ENCODE measurements at regions not wholly inside any gene's neighbourhood (a gene's known extent, or its start where the extent isn't known, plus 50 kb on each side); places are given as distances from the start of the nearest gene placed in this dataset.

DNA sequence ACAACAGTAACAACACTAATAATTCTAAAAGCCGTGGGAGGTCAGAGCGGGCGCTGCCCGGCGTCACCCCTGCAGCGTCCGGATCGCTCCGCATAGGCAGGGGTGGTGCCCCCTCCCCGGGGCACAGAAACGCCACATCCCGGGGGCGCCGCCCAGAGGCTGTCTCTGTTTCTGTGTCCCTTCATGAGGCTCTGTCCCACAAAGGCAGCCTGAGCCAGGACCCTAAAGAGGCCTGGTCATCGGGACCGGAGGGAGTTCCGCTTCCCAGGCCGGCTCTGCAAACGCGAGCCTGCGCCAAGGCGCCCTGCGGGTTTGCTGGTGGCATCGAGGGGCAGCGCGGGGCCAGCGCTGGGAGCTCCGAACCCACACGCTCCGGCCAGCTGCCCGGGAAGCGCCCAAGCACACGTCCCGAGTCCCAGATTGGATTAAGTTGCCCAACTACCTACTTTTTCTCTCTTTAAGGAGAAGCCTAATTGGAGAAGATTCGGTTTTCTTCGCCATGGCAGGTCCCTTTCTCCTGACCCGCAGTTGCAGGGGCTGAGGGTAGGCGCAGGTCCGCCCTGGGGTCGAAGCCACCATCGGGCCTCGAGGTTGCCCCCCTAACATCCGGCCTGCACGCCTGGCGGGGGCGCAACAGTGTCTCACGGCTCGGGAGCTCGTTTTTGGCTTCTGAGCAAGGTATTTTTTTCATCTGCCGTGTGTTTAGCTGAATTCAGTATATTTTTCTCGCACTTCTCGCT is 421.7 kb downstream of the VRK1 start:
- ATAC-seq = no peak
- intact Hi-C loops (cut with DNase I) = no loop called here
- no peak for DNase-seq (ENCODE audit: missing footprints)

DNA sequence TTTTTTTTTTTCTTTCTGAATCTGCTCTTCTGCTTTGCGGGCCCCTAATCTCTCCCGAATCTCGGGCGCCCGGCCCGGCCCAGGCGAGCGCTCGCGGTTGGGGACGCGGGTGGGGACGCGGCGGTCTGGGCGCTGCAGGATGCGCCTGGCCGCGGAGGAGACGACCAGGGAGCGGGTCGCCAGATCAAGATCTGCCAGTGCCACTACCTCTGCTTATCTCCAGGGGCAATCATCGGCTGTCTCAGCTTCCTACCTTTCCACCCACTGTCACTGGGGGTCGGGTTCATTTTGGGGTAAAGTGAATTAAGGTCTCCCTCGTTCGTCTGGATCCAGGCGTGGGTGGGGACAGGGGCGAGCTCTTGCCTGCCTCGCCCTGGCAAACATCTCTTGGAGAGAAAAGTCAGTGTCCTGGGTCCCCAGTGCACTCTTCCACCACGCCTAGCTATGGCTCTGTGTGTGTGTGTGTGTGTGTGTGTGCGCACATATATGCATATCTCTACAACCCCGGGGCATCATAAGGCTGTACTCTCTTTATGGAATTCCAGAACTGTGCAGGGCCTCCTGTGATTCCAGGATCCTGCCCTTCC is 422.3 kb downstream of the VRK1 start:
- DNase-seq (ENCODE audit: missing footprints) = no peak

GRCh38 chr14:97221572-97222285 is 424.5 kb downstream of the VRK1 start:
- intact Hi-C loops (cut with DNase I) = no loop called here

More for the DNA sequence above, 422.3 kb downstream of the VRK1 start:
- no peak for ATAC-seq
- intact Hi-C loops (cut with DNase I) = no loop called here

GRCh38 chr14:97224016-97224415 is 426.8 kb downstream of the VRK1 start:
- DNase-seq (ENCODE audit: missing footprints) = no peak
- ATAC-seq = no peak
- intact Hi-C loops (cut with DNase I) = no loop called here

More at GRCh38 chr14:97221572-97222285, 424.5 kb downstream of the VRK1 start:
- no peak for DNase-seq (ENCODE audit: missing footprints)
- ATAC-seq = no peak

GRCh38 chr14:97230051-97230450 is 432.9 kb downstream of the VRK1 start:
- intact Hi-C loops (cut with DNase I) = no loop called here
- DNase-seq (ENCODE audit: missing footprints) (no peak), ATAC-seq (no peak)

GRCh38 chr14:97233319-97233985 is 436.3 kb downstream of the VRK1 start:
- no peak for ATAC-seq
- no peak for DNase-seq (ENCODE audit: missing footprints)
- intact Hi-C loops (cut with DNase I) = no loop called here

DNA sequence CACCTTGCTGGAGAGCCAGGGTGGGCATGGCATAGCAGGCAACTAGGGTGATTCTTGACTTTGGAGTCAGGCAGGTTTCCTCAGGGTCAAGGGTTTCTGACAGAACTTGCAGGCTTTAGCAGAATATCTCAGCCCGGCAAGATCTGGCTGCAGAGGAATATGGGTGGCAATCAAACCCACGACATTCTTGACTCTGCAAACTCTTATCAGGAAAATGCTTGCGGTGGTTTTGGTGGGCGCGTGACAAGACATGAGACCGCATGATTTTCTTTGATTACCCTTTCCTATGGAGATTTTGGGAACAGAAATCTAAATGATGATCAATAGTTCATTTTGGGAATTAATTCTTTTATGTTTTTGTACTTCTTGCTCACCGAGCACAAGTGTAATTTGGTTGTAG is 449.5 kb downstream of the VRK1 start:
- ATAC-seq = no peak
- intact Hi-C loops (cut with DNase I) = no loop called here
- DNase-seq (ENCODE audit: missing footprints) = no peak

GRCh38 chr14:97248973-97249372 is 451.8 kb downstream of the VRK1 start:
- ATAC-seq (no peak), DNase-seq (ENCODE audit: missing footprints) (peak; percentile 66)

GRCh38 chr14:97250931-97251330 is 453.7 kb downstream of the VRK1 start:
- intact Hi-C loops (cut with DNase I) = no loop called here
- no peak for ATAC-seq
- no peak for DNase-seq (ENCODE audit: missing footprints)

More at GRCh38 chr14:97248973-97249372, 451.8 kb downstream of the VRK1 start:
- intact Hi-C loops (cut with DNase I) = no loop called here

- no peak for DNase-seq (ENCODE audit: missing footprints)
- intact Hi-C loops (cut with DNase I) = no loop called here
- no peak for ATAC-seq
Observed at GRCh38 chr14:97251491-97252155, 454.4 kb downstream of the VRK1 start.

- intact Hi-C loops (cut with DNase I) = no loop called here
- DNase-seq (ENCODE audit: missing footprints) (no peak), ATAC-seq (no peak)
Observed at GRCh38 chr14:97253756-97254155, 456.6 kb downstream of the VRK1 start.

DNA sequence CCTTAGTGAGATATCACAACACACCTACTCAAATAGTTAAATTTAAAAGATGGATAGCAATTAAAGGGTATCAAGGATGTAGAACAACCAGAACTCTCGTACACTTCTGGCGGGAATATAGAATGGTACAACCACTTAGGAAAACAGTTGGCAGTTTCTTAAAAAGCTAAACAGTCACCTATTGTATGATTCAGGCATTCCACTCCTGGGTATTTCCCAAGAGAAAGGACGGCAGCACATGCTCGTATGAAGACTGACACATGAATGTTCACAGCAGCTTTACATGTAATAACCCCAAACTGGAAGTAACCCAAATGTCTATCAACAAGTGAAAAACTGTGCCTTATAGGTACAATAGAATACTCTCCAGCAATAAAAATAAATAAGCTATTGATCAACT is 465.2 kb downstream of the VRK1 start:
- intact Hi-C loops (cut with DNase I) = no loop called here
- ATAC-seq (no peak), DNase-seq (ENCODE audit: missing footprints) (no peak)

- DNase-seq (ENCODE audit: missing footprints) (no peak), ATAC-seq (no peak)
- intact Hi-C loops (cut with DNase I) = no loop called here
Observed at GRCh38 chr14:97264516-97265230, 467.5 kb downstream of the VRK1 start.

DNA sequence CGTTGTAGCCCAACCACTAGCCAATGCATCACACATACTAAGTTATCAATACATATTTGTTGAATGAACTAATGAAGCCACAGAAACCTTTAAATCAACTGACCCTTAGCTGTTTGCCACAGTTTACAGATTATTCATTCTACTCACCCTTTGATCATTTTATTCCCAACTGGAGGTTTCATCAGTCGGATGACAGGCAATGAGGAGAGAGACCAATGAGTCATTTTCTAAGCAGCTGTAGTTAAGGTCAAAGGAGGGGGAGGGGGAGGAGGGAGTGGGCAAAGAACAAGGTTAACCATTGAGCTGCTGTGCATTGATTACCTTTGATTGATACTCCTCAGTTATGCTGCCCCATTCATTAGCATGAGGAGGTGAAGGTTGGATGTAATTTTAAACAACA is 469.5 kb downstream of the VRK1 start:
- no peak for DNase-seq (ENCODE audit: missing footprints)
- intact Hi-C loops (cut with DNase I) = no loop called here
- no peak for ATAC-seq

- ATAC-seq (no peak), DNase-seq (ENCODE audit: missing footprints) (no peak)
- intact Hi-C loops (cut with DNase I) = no loop called here
Observed at GRCh38 chr14:97267509-97267908, 470.3 kb downstream of the VRK1 start.

GRCh38 chr14:97268097-97268496 is 470.9 kb downstream of the VRK1 start:
- intact Hi-C loops (cut with DNase I) = no loop called here
- DNase-seq (ENCODE audit: missing footprints) (no peak), ATAC-seq (no peak)

DNA sequence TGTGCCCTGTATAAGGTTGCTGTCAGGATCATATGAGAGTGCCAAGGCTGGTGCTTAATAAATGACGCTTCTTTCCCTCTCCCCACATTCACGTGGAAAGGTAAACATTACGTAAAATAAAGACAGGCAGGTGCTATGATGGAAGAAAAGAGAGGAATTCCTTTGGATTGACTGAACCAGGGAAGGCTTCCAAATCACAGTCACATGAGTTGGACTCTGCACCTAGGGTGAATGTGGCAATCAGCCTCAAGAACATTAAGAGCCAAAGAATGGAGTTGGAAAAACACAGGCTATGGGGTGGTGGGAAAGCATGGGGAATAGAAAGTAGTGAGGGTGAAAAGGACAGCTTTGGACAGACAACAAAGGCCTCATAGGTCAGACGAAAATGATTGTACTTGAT is 473.1 kb downstream of the VRK1 start:
- intact Hi-C loops (cut with DNase I) = no loop called here
- no peak for ATAC-seq

DNA sequence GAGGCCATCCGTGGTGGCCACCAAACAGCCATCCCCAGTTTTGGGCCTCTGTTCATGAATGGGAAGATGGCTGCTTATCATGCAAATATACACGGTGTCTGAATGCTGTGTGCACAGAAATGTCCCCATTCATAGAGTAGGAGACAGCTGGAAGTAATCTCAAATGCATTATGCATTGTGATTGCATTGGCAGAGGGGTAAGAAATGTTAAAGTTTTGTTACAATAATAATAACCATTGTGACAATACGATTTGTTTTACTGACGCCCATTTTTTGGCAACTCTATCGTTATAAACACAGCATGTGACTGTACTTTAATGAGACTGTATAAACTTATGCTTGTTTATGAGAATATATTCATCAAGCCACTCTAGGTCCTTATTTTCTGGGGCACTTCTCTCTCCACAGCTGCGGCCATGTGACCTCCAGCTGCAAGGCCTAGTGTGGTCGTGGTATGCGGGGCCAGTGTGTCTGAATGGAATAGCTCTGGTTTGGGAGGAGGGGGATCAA is 474.3 kb downstream of the VRK1 start:
- ATAC-seq (no peak), DNase-seq (ENCODE audit: missing footprints) (no peak)
- intact Hi-C loops (cut with DNase I) = no loop called here

More for the DNA sequence above, 473.1 kb downstream of the VRK1 start:
- DNase-seq (ENCODE audit: missing footprints) = no peak

Data from Right ventricle myocardium inferior (tissue), 1 donor.